Colon (tissue), 2 donors: ENCODE measurements at regions not wholly inside any gene's neighbourhood (a gene's known extent, or its start where the extent isn't known, plus 50 kb on each side); places are given as distances from the start of the nearest gene placed in this dataset.

Experiments used
- FAIRE-seq: peaks from 2 replicates; lab custom pipeline; 2012; peaks lifted over from hg19 to GRCh38; lab: Jason Lieb, UNC
- donor health status: control.
- donor health status: control.

GRCh38 chr19:28402701-28403290 lies 810.2 kb downstream of the UQCRFS1 start:
- no peak for FAIRE-seq

GRCh38 chr19:28401739-28402424 lies 811.1 kb downstream of the UQCRFS1 start:
- no peak for FAIRE-seq

- no peak for FAIRE-seq
Observed at GRCh38 chr19:28400953-28401671, 811.8 kb downstream of the UQCRFS1 start.

- FAIRE-seq = no peak
Observed at GRCh38 chr19:28399187-28399586, 813.8 kb downstream of the UQCRFS1 start.

- no peak for FAIRE-seq
Observed at GRCh38 chr19:28397800-28398199, 815.2 kb downstream of the UQCRFS1 start.

- FAIRE-seq = no peak
Observed at GRCh38 chr19:28397306-28397705, 815.6 kb downstream of the UQCRFS1 start.

GRCh38 chr19:28396287-28396831 lies 816.6 kb downstream of the UQCRFS1 start:
- no peak for FAIRE-seq

GRCh38 chr19:28394725-28395124 lies 818.2 kb downstream of the UQCRFS1 start:
- FAIRE-seq = no peak

- FAIRE-seq = no peak
Observed at GRCh38 chr19:28393574-28394336, 819.2 kb downstream of the UQCRFS1 start.

- FAIRE-seq = no peak
Observed at GRCh38 chr19:28388988-28389387, 824.0 kb downstream of the UQCRFS1 start.

GRCh38 chr19:28387507-28387906 lies 825.4 kb downstream of the UQCRFS1 start:
- FAIRE-seq = no peak

GRCh38 chr19:28386470-28386869 lies 826.5 kb downstream of the UQCRFS1 start:
- FAIRE-seq = no peak

GRCh38 chr19:28386066-28386465 lies 826.9 kb downstream of the UQCRFS1 start:
- FAIRE-seq = no peak

GRCh38 chr19:28377077-28377476 lies 835.9 kb downstream of the UQCRFS1 start:
- FAIRE-seq = no peak

GRCh38 chr19:28374971-28375370 lies 838.0 kb downstream of the UQCRFS1 start:
- FAIRE-seq = no peak

GRCh38 chr19:28372576-28373247 lies 840.2 kb downstream of the UQCRFS1 start:
- FAIRE-seq = no peak

GRCh38 chr19:28367146-28367545 lies 845.8 kb downstream of the UQCRFS1 start:
- FAIRE-seq = no peak

GRCh38 chr19:28363254-28363653 lies 849.7 kb downstream of the UQCRFS1 start:
- FAIRE-seq = no peak

- no peak for FAIRE-seq
Observed at GRCh38 chr19:28359431-28360414, 853.2 kb downstream of the UQCRFS1 start.

- FAIRE-seq = no peak
Observed at GRCh38 chr19:28358633-28359032, 854.3 kb downstream of the UQCRFS1 start.

GRCh38 chr19:28351761-28352160 lies 861.2 kb downstream of the UQCRFS1 start:
- no peak for FAIRE-seq
